ENCODE measurements at regions not wholly inside any gene's neighbourhood (a gene's known extent, or its start where the extent isn't known, plus 50 kb on each side); places are given as distances from the start of the nearest gene placed in this dataset.

GRCh38 chr20:10922941-10923340, 249.1 kb upstream of the JAG1 start:
- Histone ChIP-seq H3K9me3 (no peaks in the 10 kb centered on the region), H3K4me3 (no peak overlapping the region), H3K36me3 (ENCODE audit: low read depth) (no peaks in the 10 kb centered on the region), H3K4me1 (ENCODE audit: low read depth) (no peaks in the 10 kb centered on the region)
- ATAC-seq: no peak
- intact Hi-C loops (cut with DNase I, micrococcal nuclease): no loop called here
- no peak for DNase-seq
- TF ChIP-seq, protein P1, sequence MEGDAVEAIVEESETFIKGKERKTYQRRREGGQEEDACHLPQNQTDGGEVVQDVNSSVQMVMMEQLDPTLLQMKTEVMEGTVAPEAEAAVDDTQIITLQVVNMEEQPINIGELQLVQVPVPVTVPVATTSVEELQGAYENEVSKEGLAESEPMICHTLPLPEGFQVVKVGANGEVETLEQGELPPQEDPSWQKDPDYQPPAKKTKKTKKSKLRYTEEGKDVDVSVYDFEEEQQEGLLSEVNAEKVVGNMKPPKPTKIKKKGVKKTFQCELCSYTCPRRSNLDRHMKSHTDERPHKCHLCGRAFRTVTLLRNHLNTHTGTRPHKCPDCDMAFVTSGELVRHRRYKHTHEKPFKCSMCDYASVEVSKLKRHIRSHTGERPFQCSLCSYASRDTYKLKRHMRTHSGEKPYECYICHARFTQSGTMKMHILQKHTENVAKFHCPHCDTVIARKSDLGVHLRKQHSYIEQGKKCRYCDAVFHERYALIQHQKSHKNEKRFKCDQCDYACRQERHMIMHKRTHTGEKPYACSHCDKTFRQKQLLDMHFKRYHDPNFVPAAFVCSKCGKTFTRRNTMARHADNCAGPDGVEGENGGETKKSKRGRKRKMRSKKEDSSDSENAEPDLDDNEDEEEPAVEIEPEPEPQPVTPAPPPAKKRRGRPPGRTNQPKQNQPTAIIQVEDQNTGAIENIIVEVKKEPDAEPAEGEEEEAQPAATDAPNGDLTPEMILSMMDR (IDR thresholded peaks at IDR 0.05): no peak

DNA sequence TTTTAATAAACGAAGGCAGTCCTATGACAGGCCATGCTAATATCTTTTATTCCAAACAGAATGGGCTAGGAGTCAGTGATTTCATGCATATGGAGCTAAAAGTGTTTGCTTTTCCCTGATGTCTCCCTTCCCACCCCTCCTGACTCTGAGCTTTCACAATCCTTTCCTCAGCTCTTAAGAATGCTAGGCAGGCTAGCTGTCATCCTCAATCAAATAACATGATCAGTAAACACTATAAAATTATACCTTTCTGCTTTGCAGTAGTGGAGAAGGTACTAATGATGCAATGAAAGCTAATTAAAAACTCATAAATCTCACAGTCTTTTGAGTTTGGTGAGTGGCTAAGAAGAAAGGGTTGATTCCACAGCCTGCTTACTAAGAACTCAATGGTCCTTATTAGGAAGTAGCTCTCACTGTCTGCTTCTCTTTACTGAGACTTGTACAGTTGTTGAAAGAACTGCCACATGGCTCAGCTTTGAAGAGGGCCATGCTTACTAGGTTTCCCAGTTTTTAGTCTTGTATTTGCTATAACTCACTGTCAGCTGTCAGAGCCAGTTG, 250.9 kb upstream of the JAG1 start:
- Histone ChIP-seq H3K36me3 (ENCODE audit: low read depth) (no peaks in the 10 kb centered on the region), H3K4me1 (ENCODE audit: low read depth) (no peaks in the 10 kb centered on the region), H3K4me3 (no peak overlapping the region), H3K9me3 (no peaks in the 10 kb centered on the region)
- DNase-seq: no peak
- ATAC-seq: peak; percentile 19
- intact Hi-C loops (cut with DNase I, micrococcal nuclease): no loop called here
- TF ChIP-seq, protein P1 (IDR thresholded peaks at IDR 0.05): no peak

DNA sequence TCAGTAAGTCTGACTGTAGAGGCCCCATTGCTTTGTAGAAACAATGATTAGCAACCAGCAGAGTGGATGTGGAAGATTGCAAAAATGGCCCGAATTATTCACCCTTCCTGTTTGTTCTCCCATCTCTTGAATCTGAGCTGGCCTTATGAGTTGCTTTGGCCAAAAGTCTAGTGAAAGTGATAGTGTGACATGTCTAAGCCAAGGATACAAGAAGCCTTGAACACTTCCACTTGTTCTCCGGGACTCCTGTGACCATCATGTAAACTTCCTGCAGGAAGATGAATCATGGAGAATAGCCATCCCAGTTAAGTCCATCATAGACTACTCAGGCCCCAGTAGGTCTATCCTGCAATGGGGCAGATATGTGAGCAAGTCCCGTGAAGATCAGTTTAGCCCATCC, 252.0 kb upstream of the JAG1 start:
- H3K9me3 ChIP-seq: no peaks in the 10 kb centered on the region
- H3K36me3 ChIP-seq (ENCODE audit: low read depth): no peaks in the 10 kb centered on the region

GRCh38 chr20:10927011-10927583, 253.3 kb upstream of the JAG1 start:
- Histone ChIP-seq H3K36me3 (ENCODE audit: low read depth) (no peaks in the 10 kb centered on the region), H3K4me1 (ENCODE audit: low read depth) (no peaks in the 10 kb centered on the region), H3K4me3 (no peak overlapping the region), H3K9me3 (no peaks in the 10 kb centered on the region)
- ATAC-seq: no peak
- TF ChIP-seq, protein P1 (IDR thresholded peaks at IDR 0.05): no peak
- DNase-seq: no peak
- intact Hi-C loops (cut with DNase I, micrococcal nuclease): no loop called here

More for the DNA sequence above, 252.0 kb upstream of the JAG1 start:
- Histone ChIP-seq H3K4me1 (ENCODE audit: low read depth) (no peaks in the 10 kb centered on the region), H3K4me3 (no peak overlapping the region)
- TF ChIP-seq, protein P1 (IDR thresholded peaks at IDR 0.05): no peak
- ATAC-seq (no peak), DNase-seq (no peak)
- intact Hi-C loops (cut with DNase I, micrococcal nuclease): no loop called here

DNA sequence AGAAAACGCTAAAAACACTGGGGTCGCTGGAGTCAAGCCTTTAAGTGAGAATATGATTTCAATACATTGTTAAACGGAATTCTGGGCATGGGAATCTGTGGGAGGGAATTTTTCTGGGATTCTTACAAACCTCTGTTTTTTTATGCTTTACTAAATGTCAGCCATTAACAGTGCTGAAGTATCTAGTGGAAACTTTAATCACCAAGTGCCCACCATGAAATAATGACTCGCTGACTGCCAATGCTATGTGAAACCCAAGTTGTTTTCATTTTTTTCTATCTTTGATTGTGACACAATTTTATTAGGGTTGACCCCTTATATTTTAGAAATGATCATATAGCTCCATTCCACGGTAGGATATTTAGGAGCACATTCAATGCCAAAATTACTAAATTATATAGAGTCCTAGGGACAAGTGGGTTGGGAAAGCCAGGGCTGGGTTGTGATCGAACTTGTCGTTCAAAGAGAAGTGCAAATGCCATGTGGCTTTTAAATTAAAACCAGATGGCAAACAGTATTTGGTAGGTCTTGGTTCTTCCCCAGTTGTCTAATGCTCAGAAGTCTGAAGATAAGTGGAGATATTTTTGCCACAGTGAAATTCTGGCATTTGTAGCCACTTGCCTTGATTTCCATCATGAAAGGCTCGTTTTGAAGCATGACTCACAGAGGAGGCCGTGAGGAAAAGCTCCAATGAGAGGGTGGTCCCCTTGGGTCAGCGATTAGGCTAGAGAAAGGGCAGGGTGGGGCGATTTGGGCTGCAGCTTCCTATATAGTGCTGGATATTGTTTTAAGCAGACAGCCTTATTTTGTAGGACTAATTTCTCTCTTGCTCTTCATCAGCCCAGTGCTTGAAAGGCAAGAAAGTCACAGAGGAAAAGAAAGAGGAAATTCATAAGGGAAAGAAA, 254.4 kb upstream of the JAG1 start:
- TF ChIP-seq, protein P1 (IDR thresholded peaks at IDR 0.05): no peak
- no peaks in the 10 kb centered on the region for H3K9me3 ChIP-seq
- intact Hi-C loops (cut with DNase I, micrococcal nuclease): no loop called here
- H3K36me3 ChIP-seq (ENCODE audit: low read depth): no peaks in the 10 kb centered on the region
- DNase-seq (no peak), ATAC-seq (no peak)
- H3K4me3 ChIP-seq: no peak overlapping the region
- H3K4me1 ChIP-seq (ENCODE audit: low read depth): no peaks in the 10 kb centered on the region

Measured in mucosa of descending colon (tissue), 3 donors.